ENCODE measurements at regions not wholly inside any gene's neighbourhood (a gene's known extent, or its start where the extent isn't known, plus 50 kb on each side); places are given as distances from the start of the nearest gene placed in this dataset.

GRCh38 chr2:65790676-65790935, 358.2 kb upstream of the SPRED2 start:
- H3K4me1 Mint-ChIP-seq (ENCODE audit: low read depth): no peaks in the 10 kb centered on the region

GRCh38 chr2:65789923-65790675, 357.7 kb upstream of the SPRED2 start:
- Mint-ChIP-seq H3K4me3 (no peak overlapping the region), H3K9me3 (no peaks in the 10 kb centered on the region), H3K36me3 (ENCODE audit: low read depth) (no peaks in the 10 kb centered on the region), H3K27ac (no peak overlapping the region), H3K27me3 (ENCODE audit: low read depth) (no peaks in the 10 kb centered on the region), H3K4me1 (ENCODE audit: low read depth) (no peaks in the 10 kb centered on the region)
- no peak for DNase-seq (ENCODE audit: low spot score)

More at GRCh38 chr2:65790676-65790935, 358.2 kb upstream of the SPRED2 start:
- DNase-seq (ENCODE audit: low spot score): no peak
- Mint-ChIP-seq H3K36me3 (ENCODE audit: low read depth) (no peaks in the 10 kb centered on the region), H3K4me3 (no peak overlapping the region), H3K27me3 (ENCODE audit: low read depth) (no peaks in the 10 kb centered on the region), H3K27ac (no peak overlapping the region), H3K9me3 (no peaks in the 10 kb centered on the region)

- Mint-ChIP-seq H3K36me3 (ENCODE audit: low read depth) (no peaks in the 10 kb centered on the region), H3K27me3 (ENCODE audit: low read depth) (no peaks in the 10 kb centered on the region), H3K4me3 (no peak overlapping the region), H3K27ac (no peak overlapping the region), H3K4me1 (ENCODE audit: low read depth) (no peaks in the 10 kb centered on the region), H3K9me3 (no peaks in the 10 kb centered on the region)
- no peak for DNase-seq (ENCODE audit: low spot score)
Observed at GRCh38 chr2:65788556-65788955, 356.2 kb upstream of the SPRED2 start.

- Mint-ChIP-seq H3K9me3 (no peaks in the 10 kb centered on the region), H3K36me3 (ENCODE audit: low read depth) (no peaks in the 10 kb centered on the region)
Observed at GRCh38 chr2:65786765-65787164, 354.4 kb upstream of the SPRED2 start.

GRCh38 chr2:65786007-65786717, 353.8 kb upstream of the SPRED2 start:
- Mint-ChIP-seq H3K27me3 (ENCODE audit: low read depth) (no peaks in the 10 kb centered on the region), H3K27ac (no peak overlapping the region), H3K4me3 (no peak overlapping the region), H3K36me3 (ENCODE audit: low read depth) (no peaks in the 10 kb centered on the region), H3K4me1 (ENCODE audit: low read depth) (no peaks in the 10 kb centered on the region), H3K9me3 (no peaks in the 10 kb centered on the region)
- DNase-seq (ENCODE audit: low spot score): no peak

More at GRCh38 chr2:65786765-65787164, 354.4 kb upstream of the SPRED2 start:
- Mint-ChIP-seq H3K27ac (no peak overlapping the region), H3K27me3 (ENCODE audit: low read depth) (no peaks in the 10 kb centered on the region), H3K4me1 (ENCODE audit: low read depth) (no peaks in the 10 kb centered on the region), H3K4me3 (no peak overlapping the region)
- no peak for DNase-seq (ENCODE audit: low spot score)

- Mint-ChIP-seq H3K27ac (no peak overlapping the region), H3K4me3 (no peak overlapping the region), H3K4me1 (ENCODE audit: low read depth) (no peaks in the 10 kb centered on the region), H3K27me3 (ENCODE audit: low read depth) (no peaks in the 10 kb centered on the region), H3K9me3 (no peaks in the 10 kb centered on the region), H3K36me3 (ENCODE audit: low read depth) (no peaks in the 10 kb centered on the region)
- DNase-seq (ENCODE audit: low spot score): no peak
Observed at GRCh38 chr2:65782996-65783650, 350.7 kb upstream of the SPRED2 start.

- H3K36me3 Mint-ChIP-seq (ENCODE audit: low read depth): no peaks in the 10 kb centered on the region
Observed at GRCh38 chr2:65782186-65782585, 349.8 kb upstream of the SPRED2 start.

GRCh38 chr2:65781756-65782155, 349.4 kb upstream of the SPRED2 start:
- Mint-ChIP-seq H3K4me3 (no peak overlapping the region), H3K27ac (no peak overlapping the region), H3K36me3 (ENCODE audit: low read depth) (no peaks in the 10 kb centered on the region)

More at GRCh38 chr2:65782186-65782585, 349.8 kb upstream of the SPRED2 start:
- no peaks in the 10 kb centered on the region for H3K4me1 Mint-ChIP-seq (ENCODE audit: low read depth)
- H3K9me3 Mint-ChIP-seq: no peaks in the 10 kb centered on the region
- H3K4me3 Mint-ChIP-seq: no peak overlapping the region
- H3K27me3 Mint-ChIP-seq (ENCODE audit: low read depth): no peaks in the 10 kb centered on the region
- DNase-seq (ENCODE audit: low spot score): no peak
- H3K27ac Mint-ChIP-seq: no peak overlapping the region

GRCh38 chr2:65779021-65779420, 346.6 kb upstream of the SPRED2 start:
- Mint-ChIP-seq H3K27ac (no peak overlapping the region), H3K4me3 (no peak overlapping the region), H3K36me3 (ENCODE audit: low read depth) (no peaks in the 10 kb centered on the region), H3K27me3 (ENCODE audit: low read depth) (no peaks in the 10 kb centered on the region), H3K4me1 (ENCODE audit: low read depth) (no peaks in the 10 kb centered on the region), H3K9me3 (no peaks in the 10 kb centered on the region)
- no peak for DNase-seq (ENCODE audit: low spot score)

More at GRCh38 chr2:65781756-65782155, 349.4 kb upstream of the SPRED2 start:
- no peaks in the 10 kb centered on the region for H3K9me3 Mint-ChIP-seq
- no peak for DNase-seq (ENCODE audit: low spot score)
- no peaks in the 10 kb centered on the region for H3K4me1 Mint-ChIP-seq (ENCODE audit: low read depth)
- no peaks in the 10 kb centered on the region for H3K27me3 Mint-ChIP-seq (ENCODE audit: low read depth)

GRCh38 chr2:65778137-65778536, 345.7 kb upstream of the SPRED2 start:
- Mint-ChIP-seq H3K27ac (no peak overlapping the region), H3K4me1 (ENCODE audit: low read depth) (no peaks in the 10 kb centered on the region), H3K27me3 (ENCODE audit: low read depth) (no peaks in the 10 kb centered on the region), H3K36me3 (ENCODE audit: low read depth) (no peaks in the 10 kb centered on the region), H3K9me3 (no peaks in the 10 kb centered on the region), H3K4me3 (no peak overlapping the region)
- DNase-seq (ENCODE audit: low spot score): no peak

GRCh38 chr2:65775839-65776238, 343.4 kb upstream of the SPRED2 start:
- Mint-ChIP-seq H3K27me3 (ENCODE audit: low read depth) (no peaks in the 10 kb centered on the region), H3K36me3 (ENCODE audit: low read depth) (no peaks in the 10 kb centered on the region), H3K27ac (no peak overlapping the region), H3K4me3 (no peak overlapping the region), H3K4me1 (ENCODE audit: low read depth) (no peaks in the 10 kb centered on the region), H3K9me3 (no peaks in the 10 kb centered on the region)
- DNase-seq (ENCODE audit: low spot score): no peak

- no peak for DNase-seq (ENCODE audit: low spot score)
Observed at GRCh38 chr2:65767946-65768345, 335.5 kb upstream of the SPRED2 start.

GRCh38 chr2:65766768-65767267, 334.4 kb upstream of the SPRED2 start:
- Mint-ChIP-seq H3K9me3 (no peaks in the 10 kb centered on the region), H3K36me3 (ENCODE audit: low read depth) (no peaks in the 10 kb centered on the region), H3K4me3 (no peak overlapping the region), H3K27ac (no peak overlapping the region), H3K27me3 (ENCODE audit: low read depth) (no peaks in the 10 kb centered on the region), H3K4me1 (ENCODE audit: low read depth) (no peaks in the 10 kb centered on the region)
- no peak for DNase-seq (ENCODE audit: low spot score)

More at GRCh38 chr2:65767946-65768345, 335.5 kb upstream of the SPRED2 start:
- Mint-ChIP-seq H3K4me1 (ENCODE audit: low read depth) (no peaks in the 10 kb centered on the region), H3K4me3 (no peak overlapping the region), H3K27me3 (ENCODE audit: low read depth) (no peaks in the 10 kb centered on the region), H3K9me3 (no peaks in the 10 kb centered on the region), H3K36me3 (ENCODE audit: low read depth) (no peaks in the 10 kb centered on the region), H3K27ac (no peak overlapping the region)

- Mint-ChIP-seq H3K9me3 (no peaks in the 10 kb centered on the region), H3K27me3 (ENCODE audit: low read depth) (no peaks in the 10 kb centered on the region), H3K4me1 (ENCODE audit: low read depth) (no peaks in the 10 kb centered on the region), H3K4me3 (no peak overlapping the region), H3K27ac (no peak overlapping the region), H3K36me3 (ENCODE audit: low read depth) (no peaks in the 10 kb centered on the region)
- DNase-seq (ENCODE audit: low spot score): no peak
Observed at GRCh38 chr2:65765376-65765775, 333.0 kb upstream of the SPRED2 start.

Data from T-helper 2 cell treated with Interferon-gamma antibody and Interleukin-4, amounts not matched to agents 5 μg/mL and 100 μg/mL, for 36 hours (primary cell).